ENCODE measurements at regions not wholly inside any gene's neighbourhood (a gene's known extent, or its start where the extent isn't known, plus 50 kb on each side); places are given as distances from the start of the nearest gene placed in this dataset.

- H2BK5ac ChIP-seq (ENCODE audit: low read length), result no peak overlapping the region
- H2BK120ac ChIP-seq (ENCODE audit: low read depth, low read length), result no peak overlapping the region
- H3K79me2 ChIP-seq (ENCODE audit: control insufficient read depth, insufficient read depth, low read length), result no peaks in the 10 kb centered on the region
- H3K79me1 ChIP-seq (ENCODE audit: low read length), result no peaks in the 10 kb centered on the region
- no peak overlapping the region for H2BK15ac ChIP-seq (replicated peaks; ENCODE audit: low read depth)
- H4K8ac ChIP-seq (ENCODE audit: low read depth, low read length), result no peak overlapping the region
- H3K4me1 ChIP-seq (ENCODE audit: control insufficient read depth, low read depth, low read length), result no peaks in the 10 kb centered on the region
- no peak overlapping the region for H3K4me3 ChIP-seq (ENCODE audit: low read length)
- H3K18ac ChIP-seq (ENCODE audit: low read length), result no peak overlapping the region
- H3K56ac ChIP-seq (ENCODE audit: low read length), result no peak overlapping the region
- DNase-seq, result no peak
- no peak overlapping the region for H3K27ac ChIP-seq (ENCODE audit: low read depth, low read length)
- H3K36me3 ChIP-seq (ENCODE audit: control insufficient read depth, insufficient read depth, low read length), result no peaks in the 10 kb centered on the region
- H3K4ac ChIP-seq (ENCODE audit: low read depth, low read length), result no peak overlapping the region
- no peak overlapping the region for H2AK5ac ChIP-seq (ENCODE audit: low read length)
- no peak overlapping the region for H3K4me2 ChIP-seq (ENCODE audit: low read length)
- no peaks in the 10 kb centered on the region for H3K27me3 ChIP-seq (ENCODE audit: insufficient read depth, low read length, poor library complexity)
- no peak overlapping the region for H4K5ac ChIP-seq (ENCODE audit: low read length)
- no CpG with 5 or more reads among the region's 1 CpG for WGBS (ENCODE audit: extremely low coverage, insufficient coverage, low lambda C conversion rate)
- H3K23ac ChIP-seq (ENCODE audit: low read length), result no peak overlapping the region
- H3K9ac ChIP-seq (ENCODE audit: low read length), result no peak overlapping the region
Measured at GRCh38 chr6:78101387-78101786, 448.5 kb downstream of the MEI4 start.

- DNase-seq, result no peak
- no peak overlapping the region for H3K4ac ChIP-seq (ENCODE audit: low read depth, low read length)
- no peaks in the 10 kb centered on the region for H3K79me2 ChIP-seq (ENCODE audit: control insufficient read depth, insufficient read depth, low read length)
- no peaks in the 10 kb centered on the region for H3K36me3 ChIP-seq (ENCODE audit: control insufficient read depth, insufficient read depth, low read length)
- no peak overlapping the region for H3K56ac ChIP-seq (ENCODE audit: low read length)
- no peak overlapping the region for H2AK5ac ChIP-seq (ENCODE audit: low read length)
- H3K23ac ChIP-seq (ENCODE audit: low read length), result no peak overlapping the region
- H3K9ac ChIP-seq (ENCODE audit: low read length), result no peak overlapping the region
- H4K8ac ChIP-seq (ENCODE audit: low read depth, low read length), result no peak overlapping the region
- no peaks in the 10 kb centered on the region for H3K4me1 ChIP-seq (ENCODE audit: control insufficient read depth, low read depth, low read length)
- H3K4me2 ChIP-seq (ENCODE audit: low read length), result no peak overlapping the region
- H3K27me3 ChIP-seq (ENCODE audit: insufficient read depth, low read length, poor library complexity), result no peaks in the 10 kb centered on the region
- H3K27ac ChIP-seq (ENCODE audit: low read depth, low read length), result no peak overlapping the region
- no peaks in the 10 kb centered on the region for H3K79me1 ChIP-seq (ENCODE audit: low read length)
- H2BK5ac ChIP-seq (ENCODE audit: low read length), result no peak overlapping the region
- H4K5ac ChIP-seq (ENCODE audit: low read length), result no peak overlapping the region
- no peak overlapping the region for H3K4me3 ChIP-seq (ENCODE audit: low read length)
- H3K18ac ChIP-seq (ENCODE audit: low read length), result no peak overlapping the region
- H2BK120ac ChIP-seq (ENCODE audit: low read depth, low read length), result no peak overlapping the region
- no peak overlapping the region for H2BK15ac ChIP-seq (replicated peaks; ENCODE audit: low read depth)
Measured at GRCh38 chr6:78110641-78111040, 457.8 kb downstream of the MEI4 start.

GRCh38 chr6:78117966-78118365, 465.1 kb downstream of the MEI4 start:
- Histone ChIP-seq H3K9ac (ENCODE audit: low read length) (no peak overlapping the region), H3K79me1 (ENCODE audit: low read length) (no peaks in the 10 kb centered on the region), H3K4me1 (ENCODE audit: control insufficient read depth, low read depth, low read length) (no peaks in the 10 kb centered on the region), H3K27ac (ENCODE audit: low read depth, low read length) (no peak overlapping the region), H3K79me2 (ENCODE audit: control insufficient read depth, insufficient read depth, low read length) (no peaks in the 10 kb centered on the region), H3K23ac (ENCODE audit: low read length) (no peak overlapping the region), H3K4me2 (ENCODE audit: low read length) (no peak overlapping the region), H3K56ac (ENCODE audit: low read length) (no peak overlapping the region), H3K4ac (ENCODE audit: low read depth, low read length) (no peak overlapping the region), H4K5ac (ENCODE audit: low read length) (no peak overlapping the region), H2BK15ac (replicated peaks; ENCODE audit: low read depth) (no peak overlapping the region), H2BK120ac (ENCODE audit: low read depth, low read length) (no peak overlapping the region), H3K4me3 (ENCODE audit: low read length) (no peak overlapping the region), H2AK5ac (ENCODE audit: low read length) (no peak overlapping the region), H4K8ac (ENCODE audit: low read depth, low read length) (no peak overlapping the region), H2BK5ac (ENCODE audit: low read length) (no peak overlapping the region), H3K18ac (ENCODE audit: low read length) (peak overlapping the region; percentile 64), H3K36me3 (ENCODE audit: control insufficient read depth, insufficient read depth, low read length) (no peaks in the 10 kb centered on the region), H3K27me3 (ENCODE audit: insufficient read depth, low read length, poor library complexity) (no peaks in the 10 kb centered on the region)
- DNase-seq, result no peak
- WGBS (ENCODE audit: extremely low coverage, insufficient coverage, low lambda C conversion rate), result no CpG with 5 or more reads among the region's 1 CpG

- Histone ChIP-seq H3K27me3 (ENCODE audit: insufficient read depth, low read length, poor library complexity) (no peaks in the 10 kb centered on the region), H3K4me2 (ENCODE audit: low read length) (no peak overlapping the region), H3K4me1 (ENCODE audit: control insufficient read depth, low read depth, low read length) (no peaks in the 10 kb centered on the region), H3K4me3 (ENCODE audit: low read length) (no peak overlapping the region), H3K36me3 (ENCODE audit: control insufficient read depth, insufficient read depth, low read length) (no peaks in the 10 kb centered on the region), H4K8ac (ENCODE audit: low read depth, low read length) (no peak overlapping the region), H3K27ac (ENCODE audit: low read depth, low read length) (no peak overlapping the region), H3K9ac (ENCODE audit: low read length) (no peak overlapping the region), H4K5ac (ENCODE audit: low read length) (no peak overlapping the region), H3K23ac (ENCODE audit: low read length) (no peak overlapping the region), H3K56ac (ENCODE audit: low read length) (no peak overlapping the region), H3K79me2 (ENCODE audit: control insufficient read depth, insufficient read depth, low read length) (no peaks in the 10 kb centered on the region), H3K4ac (ENCODE audit: low read depth, low read length) (no peak overlapping the region), H3K18ac (ENCODE audit: low read length) (no peak overlapping the region), H2BK15ac (replicated peaks; ENCODE audit: low read depth) (no peak overlapping the region), H2AK5ac (ENCODE audit: low read length) (no peak overlapping the region), H3K79me1 (ENCODE audit: low read length) (no peaks in the 10 kb centered on the region), H2BK5ac (ENCODE audit: low read length) (no peak overlapping the region), H2BK120ac (ENCODE audit: low read depth, low read length) (no peak overlapping the region)
- no CpG with 5 or more reads among the region's 1 CpG for WGBS (ENCODE audit: extremely low coverage, insufficient coverage, low lambda C conversion rate)
- no peak for DNase-seq
Measured at GRCh38 chr6:78131521-78131920, 478.7 kb downstream of the MEI4 start.

GRCh38 chr6:78132671-78133410, 480.0 kb downstream of the MEI4 start:
- Histone ChIP-seq H3K56ac (ENCODE audit: low read length) (no peak overlapping the region), H3K79me2 (ENCODE audit: control insufficient read depth, insufficient read depth, low read length) (no peaks in the 10 kb centered on the region), H3K79me1 (ENCODE audit: low read length) (no peaks in the 10 kb centered on the region), H3K23ac (ENCODE audit: low read length) (no peak overlapping the region), H3K4me2 (ENCODE audit: low read length) (no peak overlapping the region), H2AK5ac (ENCODE audit: low read length) (no peak overlapping the region), H2BK5ac (ENCODE audit: low read length) (no peak overlapping the region), H4K8ac (ENCODE audit: low read depth, low read length) (no peak overlapping the region), H3K4me3 (ENCODE audit: low read length) (no peak overlapping the region), H2BK15ac (replicated peaks; ENCODE audit: low read depth) (no peak overlapping the region), H3K27me3 (ENCODE audit: insufficient read depth, low read length, poor library complexity) (no peaks in the 10 kb centered on the region), H3K9ac (ENCODE audit: low read length) (no peak overlapping the region), H3K36me3 (ENCODE audit: control insufficient read depth, insufficient read depth, low read length) (no peaks in the 10 kb centered on the region), H4K5ac (ENCODE audit: low read length) (no peak overlapping the region), H3K4ac (ENCODE audit: low read depth, low read length) (no peak overlapping the region), H2BK120ac (ENCODE audit: low read depth, low read length) (no peak overlapping the region), H3K27ac (ENCODE audit: low read depth, low read length) (no peak overlapping the region), H3K18ac (ENCODE audit: low read length) (no peak overlapping the region), H3K4me1 (ENCODE audit: control insufficient read depth, low read depth, low read length) (no peaks in the 10 kb centered on the region)
- DNase-seq, result no peak
- no CpG with 5 or more reads among the region's 8 CpGs for WGBS (ENCODE audit: extremely low coverage, insufficient coverage, low lambda C conversion rate)

- Histone ChIP-seq H2BK120ac (ENCODE audit: low read depth, low read length) (no peak overlapping the region), H4K5ac (ENCODE audit: low read length) (no peak overlapping the region), H3K79me1 (ENCODE audit: low read length) (no peaks in the 10 kb centered on the region), H2AK5ac (ENCODE audit: low read length) (no peak overlapping the region), H3K23ac (ENCODE audit: low read length) (no peak overlapping the region), H2BK5ac (ENCODE audit: low read length) (no peak overlapping the region), H3K27me3 (ENCODE audit: insufficient read depth, low read length, poor library complexity) (no peaks in the 10 kb centered on the region), H4K8ac (ENCODE audit: low read depth, low read length) (no peak overlapping the region), H3K79me2 (ENCODE audit: control insufficient read depth, insufficient read depth, low read length) (no peaks in the 10 kb centered on the region), H3K4me2 (ENCODE audit: low read length) (no peak overlapping the region), H3K36me3 (ENCODE audit: control insufficient read depth, insufficient read depth, low read length) (no peaks in the 10 kb centered on the region), H3K4me3 (ENCODE audit: low read length) (no peak overlapping the region), H3K9ac (ENCODE audit: low read length) (no peak overlapping the region), H3K4me1 (ENCODE audit: control insufficient read depth, low read depth, low read length) (no peaks in the 10 kb centered on the region), H3K4ac (ENCODE audit: low read depth, low read length) (no peak overlapping the region), H3K18ac (ENCODE audit: low read length) (no peak overlapping the region), H3K56ac (ENCODE audit: low read length) (no peak overlapping the region), H2BK15ac (replicated peaks; ENCODE audit: low read depth) (no peak overlapping the region), H3K27ac (ENCODE audit: low read depth, low read length) (no peak overlapping the region)
- WGBS (ENCODE audit: extremely low coverage, insufficient coverage, low lambda C conversion rate), result no CpG with 5 or more reads among the region's 3 CpGs
- no peak for DNase-seq
Measured at GRCh38 chr6:78150425-78150824, 497.6 kb downstream of the MEI4 start.
